ENCODE measurements at regions not wholly inside any gene's neighbourhood (a gene's known extent, or its start where the extent isn't known, plus 50 kb on each side); places are given as distances from the start of the nearest gene placed in this dataset.
"Not testable (repeated sequence)": the region's sequence is repeated elsewhere in the genome, so short reads cannot be mapped to it uniquely, and the experiment has no call there.

GRCh38 chr9:81058782-81059181, 630.6 kb downstream of the TLE1 start:
- no peak for DNase-seq

GRCh38 chr9:81053298-81054025, 635.9 kb downstream of the TLE1 start:
- DNase-seq = no peak

GRCh38 chr9:81052846-81053245, 636.5 kb downstream of the TLE1 start:
- no peak for DNase-seq

- DNase-seq = no peak
These were observed 642.1 kb downstream of the TLE1 start for GRCh38 chr9:81047280-81047679.

GRCh38 chr9:81045658-81046057, 643.7 kb downstream of the TLE1 start:
- no peak for DNase-seq

GRCh38 chr9:81037889-81038288, 651.5 kb downstream of the TLE1 start:
- DNase-seq = no peak

- no peak for DNase-seq
These were observed 653.7 kb downstream of the TLE1 start for GRCh38 chr9:81035601-81036000.

- DNase-seq = no peak
These were observed 654.2 kb downstream of the TLE1 start for GRCh38 chr9:81035171-81035570.

GRCh38 chr9:81032831-81033230, 656.5 kb downstream of the TLE1 start:
- DNase-seq = no peak

GRCh38 chr9:81032030-81032572, 657.2 kb downstream of the TLE1 start:
- DNase-seq = no peak

- DNase-seq = no peak
These were observed 657.8 kb downstream of the TLE1 start for GRCh38 chr9:81031422-81032029.

- DNase-seq = no peak
These were observed 659.3 kb downstream of the TLE1 start for GRCh38 chr9:81030027-81030426.

- DNase-seq = no peak
These were observed 660.8 kb downstream of the TLE1 start for GRCh38 chr9:81028504-81028903.

- DNase-seq = no peak
These were observed 667.2 kb downstream of the TLE1 start for GRCh38 chr9:81022177-81022576.

GRCh38 chr9:81014945-81015344, 674.4 kb downstream of the TLE1 start:
- DNase-seq = not testable (repeated sequence)

GRCh38 chr9:81013191-81013590, 676.2 kb downstream of the TLE1 start:
- not testable (repeated sequence) for DNase-seq

- DNase-seq = no peak
These were observed 686.4 kb downstream of the TLE1 start for GRCh38 chr9:81002906-81003305.

GRCh38 chr9:81002242-81002641, 687.1 kb downstream of the TLE1 start:
- no peak for DNase-seq

- DNase-seq = no peak
These were observed 693.6 kb downstream of the TLE1 start for GRCh38 chr9:80995759-80996158.

GRCh38 chr9:80994892-80995291, 694.5 kb downstream of the TLE1 start:
- DNase-seq = no peak

GRCh38 chr9:80985595-80985994, 703.8 kb downstream of the TLE1 start:
- not testable (repeated sequence) for DNase-seq

GRCh38 chr9:80976403-80976802, 712.9 kb downstream of the TLE1 start:
- DNase-seq = no peak

- DNase-seq = not testable (repeated sequence)
These were observed 719.0 kb downstream of the TLE1 start for GRCh38 chr9:80970377-80970776.

GRCh38 chr9:80968611-80969010, 720.7 kb downstream of the TLE1 start:
- DNase-seq = no peak

- no peak for DNase-seq
These were observed 724.4 kb downstream of the TLE1 start for GRCh38 chr9:80964914-80965313.
